HG03432 (cell line): ENCODE measurements at regions not wholly inside any gene's neighbourhood (a gene's known extent, or its start where the extent isn't known, plus 50 kb on each side); places are given as distances from the start of the nearest gene placed in this dataset.
"Not testable (repeated sequence)": the region's sequence is repeated elsewhere in the genome, so short reads cannot be mapped to it uniquely, and the experiment has no call there.

Experiments
- ATAC-seq: cut with Tn5 transposase; IDR thresholded peaks from one replicate; pipeline ENCODE4 v1.9.1; 2021; ENCODE audit warnings: mild to moderate bottlenecking, moderate library complexity; ENCODE audit not compliant: unreplicated experiment

- no peak for ATAC-seq
These were observed 719.9 kb downstream of the ADCYAP1 start for GRCh38 chr18:1624612-1625011.

- no peak for ATAC-seq
These were observed 722.8 kb downstream of the ADCYAP1 start for GRCh38 chr18:1627494-1627893.

- no peak for ATAC-seq
These were observed 744.0 kb downstream of the ADCYAP1 start for GRCh38 chr18:1648712-1649111.

GRCh38 chr18:1652018-1652417 is 747.3 kb downstream of the ADCYAP1 start:
- ATAC-seq = no peak

GRCh38 chr18:1653873-1654272 is 749.2 kb downstream of the ADCYAP1 start:
- no peak for ATAC-seq

GRCh38 chr18:1657876-1658275 is 753.2 kb downstream of the ADCYAP1 start:
- ATAC-seq = no peak

- no peak for ATAC-seq
These were observed 754.4 kb downstream of the ADCYAP1 start for GRCh38 chr18:1658908-1659566.

GRCh38 chr18:1663879-1664705 is 759.4 kb downstream of the ADCYAP1 start:
- peak; percentile 68 for ATAC-seq

GRCh38 chr18:1665079-1665478 is 760.4 kb downstream of the ADCYAP1 start:
- ATAC-seq = no peak

GRCh38 chr18:1668279-1668678 is 763.6 kb downstream of the ADCYAP1 start:
- ATAC-seq = no peak

- not testable (repeated sequence) for ATAC-seq
These were observed 767.0 kb downstream of the ADCYAP1 start for GRCh38 chr18:1671710-1672109.

- no peak for ATAC-seq
These were observed 771.7 kb downstream of the ADCYAP1 start for GRCh38 chr18:1676387-1676786.

- ATAC-seq = no peak
These were observed 775.4 kb downstream of the ADCYAP1 start for GRCh38 chr18:1680108-1680507.

GRCh38 chr18:1691863-1692262 is 787.2 kb downstream of the ADCYAP1 start:
- no peak for ATAC-seq

- ATAC-seq = no peak
These were observed 803.3 kb downstream of the ADCYAP1 start for GRCh38 chr18:1708006-1708405.

- ATAC-seq = no peak
These were observed 805.4 kb downstream of the ADCYAP1 start for GRCh38 chr18:1710114-1710513.

- no peak for ATAC-seq
These were observed 827.5 kb downstream of the ADCYAP1 start for GRCh38 chr18:1732143-1732542.

- ATAC-seq = no peak
These were observed 825.2 kb downstream of the METTL4 start for GRCh38 chr18:1746131-1746530.

GRCh38 chr18:1751249-1751648 is 820.1 kb downstream of the METTL4 start:
- no peak for ATAC-seq

- ATAC-seq = no peak
These were observed 810.4 kb downstream of the METTL4 start for GRCh38 chr18:1760901-1761300.

- ATAC-seq = no peak
These were observed 797.0 kb downstream of the METTL4 start for GRCh38 chr18:1774261-1774660.

- ATAC-seq = no peak
These were observed 793.5 kb downstream of the METTL4 start for GRCh38 chr18:1777843-1778242.
